ENCODE measurements at regions not wholly inside any gene's neighbourhood (a gene's known extent, or its start where the extent isn't known, plus 50 kb on each side); places are given as distances from the start of the nearest gene placed in this dataset.

DNA sequence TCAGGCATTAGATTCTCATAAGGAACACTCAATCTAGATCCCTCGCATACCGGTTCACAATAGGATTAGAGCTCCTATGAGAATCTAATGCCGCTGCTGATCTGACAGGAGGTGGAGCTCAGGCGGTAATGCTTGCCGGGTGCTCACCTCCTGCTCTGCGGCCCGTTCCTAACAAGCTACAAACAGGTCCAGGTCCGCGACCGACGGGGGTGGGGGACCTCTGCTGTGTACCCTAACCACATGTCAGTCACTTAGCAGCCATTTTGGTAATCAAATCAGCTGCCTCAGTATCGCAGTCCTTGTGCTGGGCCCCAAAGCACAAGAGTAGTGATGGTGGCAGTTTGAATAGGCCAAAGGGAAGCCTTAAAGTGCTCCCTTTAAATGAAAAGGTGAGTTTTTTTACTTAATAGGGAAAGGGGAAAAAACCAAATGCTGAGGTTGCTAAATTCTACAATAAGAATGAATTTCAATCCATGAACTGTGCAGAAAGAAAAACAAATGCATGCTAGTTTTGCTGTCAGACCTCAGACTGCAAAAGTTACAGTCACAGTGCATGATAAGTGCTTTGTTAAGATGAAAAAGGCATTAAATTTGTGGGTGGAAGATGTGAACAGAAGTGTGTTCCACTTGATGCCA, 67.0 kb upstream of the TNPO1 start:
- no peak for TF ChIP-seq POLR2AphosphoS5 (IDR thresholded peaks at IDR 0.05)
- TF ChIP-seq, protein P1, sequence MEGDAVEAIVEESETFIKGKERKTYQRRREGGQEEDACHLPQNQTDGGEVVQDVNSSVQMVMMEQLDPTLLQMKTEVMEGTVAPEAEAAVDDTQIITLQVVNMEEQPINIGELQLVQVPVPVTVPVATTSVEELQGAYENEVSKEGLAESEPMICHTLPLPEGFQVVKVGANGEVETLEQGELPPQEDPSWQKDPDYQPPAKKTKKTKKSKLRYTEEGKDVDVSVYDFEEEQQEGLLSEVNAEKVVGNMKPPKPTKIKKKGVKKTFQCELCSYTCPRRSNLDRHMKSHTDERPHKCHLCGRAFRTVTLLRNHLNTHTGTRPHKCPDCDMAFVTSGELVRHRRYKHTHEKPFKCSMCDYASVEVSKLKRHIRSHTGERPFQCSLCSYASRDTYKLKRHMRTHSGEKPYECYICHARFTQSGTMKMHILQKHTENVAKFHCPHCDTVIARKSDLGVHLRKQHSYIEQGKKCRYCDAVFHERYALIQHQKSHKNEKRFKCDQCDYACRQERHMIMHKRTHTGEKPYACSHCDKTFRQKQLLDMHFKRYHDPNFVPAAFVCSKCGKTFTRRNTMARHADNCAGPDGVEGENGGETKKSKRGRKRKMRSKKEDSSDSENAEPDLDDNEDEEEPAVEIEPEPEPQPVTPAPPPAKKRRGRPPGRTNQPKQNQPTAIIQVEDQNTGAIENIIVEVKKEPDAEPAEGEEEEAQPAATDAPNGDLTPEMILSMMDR (IDR thresholded peaks at IDR 0.05 in 8 of 11, conservative IDR thresholded peaks at IDR 0.05 in 3 of 11) = no peak
